GM12874 (cell line): ENCODE measurements at regions not wholly inside any gene's neighbourhood (a gene's known extent, or its start where the extent isn't known, plus 50 kb on each side); places are given as distances from the start of the nearest gene placed in this dataset.

Experiments used
- CTCF ChIP-seq: IDR thresholded peaks from 2 replicates; pipeline ENCODE4 v1.5.1; 2011; ENCODE audit warnings: low read depth, mild to moderate bottlenecking, control low read depth, low read length, moderate library complexity; ENCODE audit not compliant: insufficient read depth

- no peak for TF ChIP-seq CTCF
Measured at GRCh38 chr5:143740956-143741355, 71.0 kb upstream of the HMHB1 start.

- no peak for TF ChIP-seq CTCF
Measured at GRCh38 chr5:143739746-143740145, 72.2 kb upstream of the HMHB1 start.

GRCh38 chr5:143738417-143739401 lies 73.3 kb upstream of the HMHB1 start:
- no peak for TF ChIP-seq CTCF

- TF ChIP-seq CTCF: no peak
Measured at GRCh38 chr5:143737062-143737461, 74.9 kb upstream of the HMHB1 start.

GRCh38 chr5:143734456-143734780 lies 77.5 kb upstream of the HMHB1 start:
- no peak for TF ChIP-seq CTCF

- TF ChIP-seq CTCF: no peak
Measured at GRCh38 chr5:143733665-143734455, 78.1 kb upstream of the HMHB1 start.

GRCh38 chr5:143732402-143732801 lies 79.6 kb upstream of the HMHB1 start:
- no peak for TF ChIP-seq CTCF
